ENCODE measurements at regions not wholly inside any gene's neighbourhood (a gene's known extent, or its start where the extent isn't known, plus 50 kb on each side); places are given as distances from the start of the nearest gene placed in this dataset.

DNA sequence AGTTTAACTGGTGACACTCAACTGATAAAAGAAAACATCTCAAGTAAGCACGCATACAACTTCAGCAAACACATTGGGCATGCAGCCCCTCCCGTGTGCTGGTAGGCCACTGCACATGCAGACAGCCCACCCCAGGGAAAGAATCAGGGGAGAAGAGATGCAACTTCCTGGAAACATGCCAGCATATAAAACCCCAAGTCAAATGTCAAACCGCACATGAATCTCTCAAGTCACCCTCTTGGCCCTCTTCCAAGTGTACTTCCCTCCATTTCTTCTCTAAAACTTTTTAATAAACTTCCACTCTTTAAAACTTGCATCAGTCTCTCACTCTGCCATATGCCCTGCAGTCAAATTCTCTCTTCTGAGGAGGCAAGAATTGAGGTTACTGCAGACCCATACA lies 732.7 kb downstream of the SEMA5A start:
- Histone ChIP-seq H3K9ac (ENCODE audit: low read length) (no peak overlapping the region), H3K4me3 (replicated peaks in 1 of 2; ENCODE audit: low read depth in 1 of 2, low read length in 2 of 2) (no peak overlapping the region), H3K9me2 (ENCODE audit: insufficient read depth) (no peaks in the 10 kb centered on the region), H3K36me3 (ENCODE audit: control insufficient read depth in 1 of 2, insufficient read depth in 2 of 2, low read length in 2 of 2) (no peaks in the 10 kb centered on the region), H3K4me2 (ENCODE audit: low read length) (no peak overlapping the region), H4K20me1 (ENCODE audit: insufficient read depth) (no peaks in the 10 kb centered on the region), H3K4me1 (ENCODE audit: control insufficient read depth in 1 of 2, insufficient read depth in 2 of 2, low read length in 2 of 2) (no peaks in the 10 kb centered on the region), H3K27ac (ENCODE audit: low read depth, low read length) (no peak overlapping the region), H3K27me3 (ENCODE audit: insufficient read depth, low read length) (no peaks in the 10 kb centered on the region), H3K79me2 (ENCODE audit: insufficient read depth, low read length) (no peaks in the 10 kb centered on the region), H2AFZ (ENCODE audit: low read depth, low read length, poor library complexity, severe bottlenecking) (no peak overlapping the region), H3K9me3 (ENCODE audit: control insufficient read depth in 1 of 2, insufficient read depth in 1 of 2, low read depth in 1 of 2, low read length in 2 of 2) (peaks cover 8 to 12% of the 10 kb centered on the region in 2 experiments; a peak in 2 of 4 replicates)
- ChIA-PET POLR2A (no interaction called here), RAD21 (ENCODE audit: low non-redundant PET in 1 of 2, low total read pairs in 2 of 2, uncharacterized antibody in 2 of 2, unreplicated experiment in 2 of 2) (no interaction called here), CTCF (no interaction called here)
- TF ChIP-seq YY1 (IDR thresholded peaks at IDR 0.05; ENCODE audit: extremely low read depth, insufficient replicate concordance, low read depth, low read length): no peak
- TF ChIP-seq REST (IDR thresholded peaks at IDR 0.05; ENCODE audit: low read depth): no peak
- no peak for TF ChIP-seq RAD21 (IDR thresholded peaks at IDR 0.05; ENCODE audit: low read depth)
- TF ChIP-seq EZH2 (IDR thresholded peaks at IDR 0.05): no peak
- no peak for TF ChIP-seq EZH2phosphoT487 (IDR thresholded peaks at IDR 0.05; ENCODE audit: borderline replicate concordance)
- no peak for TF ChIP-seq ELF1 (IDR thresholded peaks at IDR 0.05; ENCODE audit: borderline replicate concordance, low read depth)
- TF ChIP-seq MAX (IDR thresholded peaks at IDR 0.05): no peak
- TF ChIP-seq JUND (IDR thresholded peaks at IDR 0.05): no peak
- no peak for TF ChIP-seq SRF (IDR thresholded peaks at IDR 0.05; ENCODE audit: low read depth)
- no peak for TF ChIP-seq POLR2AphosphoS5 (IDR thresholded peaks at IDR 0.05; ENCODE audit: low read depth, low read length)
- TF ChIP-seq, protein P1, sequence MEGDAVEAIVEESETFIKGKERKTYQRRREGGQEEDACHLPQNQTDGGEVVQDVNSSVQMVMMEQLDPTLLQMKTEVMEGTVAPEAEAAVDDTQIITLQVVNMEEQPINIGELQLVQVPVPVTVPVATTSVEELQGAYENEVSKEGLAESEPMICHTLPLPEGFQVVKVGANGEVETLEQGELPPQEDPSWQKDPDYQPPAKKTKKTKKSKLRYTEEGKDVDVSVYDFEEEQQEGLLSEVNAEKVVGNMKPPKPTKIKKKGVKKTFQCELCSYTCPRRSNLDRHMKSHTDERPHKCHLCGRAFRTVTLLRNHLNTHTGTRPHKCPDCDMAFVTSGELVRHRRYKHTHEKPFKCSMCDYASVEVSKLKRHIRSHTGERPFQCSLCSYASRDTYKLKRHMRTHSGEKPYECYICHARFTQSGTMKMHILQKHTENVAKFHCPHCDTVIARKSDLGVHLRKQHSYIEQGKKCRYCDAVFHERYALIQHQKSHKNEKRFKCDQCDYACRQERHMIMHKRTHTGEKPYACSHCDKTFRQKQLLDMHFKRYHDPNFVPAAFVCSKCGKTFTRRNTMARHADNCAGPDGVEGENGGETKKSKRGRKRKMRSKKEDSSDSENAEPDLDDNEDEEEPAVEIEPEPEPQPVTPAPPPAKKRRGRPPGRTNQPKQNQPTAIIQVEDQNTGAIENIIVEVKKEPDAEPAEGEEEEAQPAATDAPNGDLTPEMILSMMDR (IDR thresholded peaks at IDR 0.05 in 2 of 3, conservative IDR thresholded peaks at IDR 0.05 in 1 of 3; ENCODE audit: borderline replicate concordance in 1 of 3, insufficient read depth in 1 of 3, low read depth in 2 of 3, low read length in 2 of 3): no peak
- no peak for TF ChIP-seq ZNF274 (IDR thresholded peaks at IDR 0.05; ENCODE audit: low read depth, low read length)
- no peak for TF ChIP-seq ZFX (IDR thresholded peaks at IDR 0.05)
- no peak for TF ChIP-seq SP1 (IDR thresholded peaks at IDR 0.05; ENCODE audit: low read depth)
- no peak for TF ChIP-seq TCF7L2 (IDR thresholded peaks at IDR 0.05; ENCODE audit: borderline replicate concordance, extremely low read depth, insufficient read depth, insufficient read length)
- ATAC-seq (no peak), DNase-seq (ENCODE audit: low read depth, low spot score) (no peak)
- intact Hi-C loops (cut with micrococcal nuclease): no loop called here
- BruUV-seq (replicated peaks): no TSS peak
